Suppressor macrophage (primary cell): ENCODE measurements at regions not wholly inside any gene's neighbourhood (a gene's known extent, or its start where the extent isn't known, plus 50 kb on each side); places are given as distances from the start of the nearest gene placed in this dataset.
A peak's percentile ranks its signal among the peaks of the same experiment; 100 is the strongest.
"Not testable (repeated sequence)": the region's sequence is repeated elsewhere in the genome, so short reads cannot be mapped to it uniquely, and the experiment has no call there.

Experiments
- DNase-seq, 4 experiments: peaks; one replicate each; pipeline ENCODE4 v3.0.0-alpha.2; 2020 to 2022

DNA sequence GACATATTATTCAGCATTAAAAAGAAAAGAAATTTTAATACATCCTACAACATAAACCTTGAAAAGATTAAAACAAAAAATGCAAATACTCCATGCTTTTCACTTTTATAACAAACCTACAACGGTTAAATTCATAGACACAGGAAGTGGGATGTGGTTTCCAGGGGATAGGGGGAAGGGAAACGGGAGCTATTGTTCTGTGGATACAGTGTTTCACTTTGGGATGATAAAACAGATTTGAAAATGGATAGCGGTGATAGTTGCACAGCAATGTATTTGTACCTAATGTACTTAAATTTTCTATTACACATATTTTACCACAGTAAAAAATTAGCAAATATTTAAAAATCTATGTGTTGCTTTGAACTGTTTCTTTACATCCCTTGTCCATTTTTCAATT, 368.0 kb downstream of the CDY2B start:
- not testable (repeated sequence) for DNase-seq

DNA sequence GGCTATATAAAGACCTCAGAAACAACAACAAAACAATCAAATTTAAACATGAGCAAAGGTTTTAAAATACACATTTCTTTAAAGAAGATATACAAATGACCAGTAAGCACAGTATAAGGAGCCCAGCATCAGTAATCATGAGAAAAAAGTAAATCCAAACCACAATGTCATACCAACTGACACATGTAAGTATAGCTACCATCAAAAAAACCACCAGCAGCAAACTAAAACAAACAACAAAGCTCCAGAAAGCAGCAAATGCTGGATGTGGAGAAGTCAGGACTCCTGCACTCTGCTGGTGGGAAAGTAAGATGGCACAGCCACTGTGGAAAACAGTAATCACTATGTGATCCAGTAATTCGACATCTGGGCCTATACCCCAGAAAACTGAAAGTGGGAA, 368.5 kb downstream of the CDY2B start:
- not testable (repeated sequence) for DNase-seq

DNA sequence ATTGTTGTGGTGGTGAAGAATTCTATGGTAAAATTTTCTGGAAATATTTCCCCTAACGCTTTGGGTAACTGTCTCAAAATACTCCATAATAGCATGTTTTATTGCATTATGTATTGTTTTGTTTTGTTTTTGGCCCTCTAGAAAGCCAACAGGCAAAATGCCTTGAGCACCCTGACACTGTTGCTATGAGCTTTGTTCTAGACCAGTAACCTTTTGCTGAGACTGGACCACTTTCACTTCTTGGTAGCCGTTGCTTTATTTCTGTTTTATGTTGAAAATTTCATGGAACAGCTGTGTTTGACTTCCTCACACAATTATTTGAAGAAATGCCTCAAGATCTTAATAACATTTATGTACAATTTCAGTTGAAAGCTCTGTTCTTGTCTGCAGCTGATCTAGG, 374.2 kb downstream of the CDY2B start:
- not testable (repeated sequence) for DNase-seq

DNA sequence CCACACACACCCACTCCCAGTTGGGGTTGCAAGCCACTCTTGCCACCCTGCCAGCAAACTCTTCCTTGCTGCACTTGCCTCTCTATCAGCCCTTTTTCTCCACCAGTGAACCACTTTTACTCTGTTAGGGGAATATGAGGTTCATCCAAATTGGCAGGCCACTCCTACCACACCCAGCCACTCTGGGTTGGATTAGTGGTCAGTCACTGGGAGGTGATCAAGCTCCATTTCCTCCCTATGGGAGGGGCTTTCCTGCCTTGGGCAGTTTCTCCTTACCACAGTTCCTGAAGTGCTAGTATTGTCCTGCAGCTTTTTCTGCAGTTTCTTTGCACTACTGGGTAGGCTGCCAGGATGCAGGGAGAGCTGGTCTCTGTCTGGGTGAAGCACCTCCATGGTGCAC, 395.3 kb downstream of the CDY2B start:
- not testable (repeated sequence) for DNase-seq

DNA sequence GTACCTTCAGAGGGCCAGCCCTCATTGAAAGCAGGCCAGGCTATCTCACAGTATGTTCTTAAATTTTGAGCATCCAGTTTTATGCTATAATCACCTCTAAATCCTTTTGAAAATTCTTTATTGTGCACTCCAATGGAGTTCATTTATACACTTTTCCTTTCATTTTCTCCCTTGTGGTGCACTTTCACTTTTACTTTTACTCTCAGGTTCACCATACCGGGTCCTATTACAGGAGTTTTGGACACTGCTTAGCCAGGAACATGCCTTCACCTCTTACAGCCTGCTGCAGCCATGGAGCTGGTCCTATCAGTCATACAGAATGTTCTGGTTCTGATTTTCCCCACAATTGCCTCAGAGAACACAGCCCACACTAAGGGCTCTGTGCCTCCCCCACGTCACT, 395.9 kb downstream of the CDY2B start:
- not testable (repeated sequence) for DNase-seq

DNA sequence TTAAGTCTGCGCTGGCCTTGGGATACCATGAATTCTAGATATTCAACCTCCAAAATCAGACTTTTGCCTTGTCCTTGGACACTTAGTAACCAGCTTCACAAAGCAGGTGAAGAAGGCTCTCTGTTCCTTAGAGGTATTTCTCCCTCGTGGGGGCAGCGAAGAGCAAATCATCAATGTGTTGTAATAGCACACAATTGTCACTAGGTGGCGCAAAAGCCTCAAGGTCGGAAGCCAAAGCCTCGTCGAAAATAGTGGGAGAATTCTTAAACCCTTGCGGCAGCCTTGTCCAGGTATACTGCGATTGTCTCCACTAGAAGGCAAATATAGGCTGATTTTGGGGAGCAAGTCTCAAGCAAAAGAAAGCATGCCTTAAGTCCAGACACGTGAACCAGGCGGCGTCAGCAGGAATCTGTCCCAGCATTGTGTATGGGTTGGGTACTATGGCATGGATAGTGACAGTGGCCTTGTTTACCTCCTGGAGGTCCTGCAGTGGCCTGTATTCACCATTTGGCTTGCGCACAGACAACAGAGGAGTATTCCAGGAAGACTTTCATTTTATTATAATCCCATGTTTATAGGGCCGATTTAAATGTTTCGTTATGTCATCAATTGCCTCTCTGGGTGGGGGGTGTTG, 398.5 kb downstream of the CDY2B start:
- not testable (repeated sequence) for DNase-seq

DNA sequence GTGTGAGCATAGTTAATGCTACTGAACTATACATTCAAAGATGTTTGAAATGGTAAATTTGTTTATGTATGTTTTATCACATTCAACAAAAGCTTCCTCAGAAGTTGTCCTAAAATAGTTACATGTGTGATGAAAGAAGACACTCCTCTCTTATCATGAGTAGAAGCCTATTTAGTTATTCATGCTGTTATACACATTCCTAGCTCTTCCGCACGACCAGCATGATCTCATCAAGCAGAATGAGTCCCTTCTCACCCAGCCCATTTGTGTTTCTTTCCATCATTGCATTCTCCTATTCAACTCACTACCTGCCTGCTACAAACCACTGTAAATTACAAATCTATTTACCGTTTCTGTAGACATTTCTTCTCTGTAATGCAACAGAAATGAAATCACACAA, 408.0 kb downstream of the CDY2B start:
- DNase-seq: not testable (repeated sequence)

DNA sequence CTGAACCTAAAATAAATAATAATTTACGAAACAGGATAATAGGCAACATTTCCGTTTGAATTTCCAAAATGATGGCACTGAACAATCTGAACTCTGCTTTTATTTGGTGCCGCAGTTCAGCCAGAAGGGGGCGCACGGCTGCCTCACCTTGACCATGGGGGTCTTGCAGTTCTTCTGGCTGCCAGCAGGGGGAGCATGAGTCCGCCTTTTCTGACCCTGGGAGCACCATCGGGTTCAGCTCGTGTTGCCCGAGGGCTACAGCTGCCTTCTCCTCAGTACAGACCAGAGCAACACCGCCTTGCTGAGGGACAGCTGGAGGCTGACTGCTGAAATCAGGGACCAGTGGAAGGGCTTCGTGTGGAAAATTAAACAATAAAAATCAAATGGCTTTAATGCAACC, 420.3 kb downstream of the CDY2B start:
- DNase-seq: not testable (repeated sequence)

DNA sequence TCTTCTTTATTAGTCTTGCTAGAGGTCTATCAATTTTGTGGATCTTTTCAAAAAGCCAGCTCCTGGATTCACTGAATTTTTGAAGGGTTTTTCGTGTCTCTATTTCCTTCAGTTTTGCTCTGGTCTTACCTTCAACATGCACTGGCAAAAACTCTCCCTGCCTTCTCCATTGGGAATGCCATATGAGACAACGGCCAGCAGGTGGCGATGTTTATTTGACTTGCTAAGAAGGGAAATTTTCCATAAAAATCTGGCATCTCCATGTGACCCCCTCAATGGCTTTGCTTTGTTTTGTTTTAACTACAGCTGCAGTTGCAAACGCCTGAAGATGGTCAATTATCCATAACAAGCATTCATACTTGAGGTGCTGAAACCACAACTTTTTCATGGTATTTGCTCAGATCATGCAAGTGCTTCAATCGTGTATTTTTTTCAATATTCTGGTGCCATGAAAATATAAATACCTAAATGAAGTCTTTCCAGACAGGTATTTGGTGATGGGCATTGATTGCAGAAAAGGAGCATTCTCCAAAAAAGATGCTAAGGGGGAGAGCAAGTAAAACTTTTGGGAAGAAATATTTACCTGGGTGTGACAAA, 449.4 kb downstream of the CDY2B start:
- peak; percentile 16 to 48 (median 30) for DNase-seq

DNA sequence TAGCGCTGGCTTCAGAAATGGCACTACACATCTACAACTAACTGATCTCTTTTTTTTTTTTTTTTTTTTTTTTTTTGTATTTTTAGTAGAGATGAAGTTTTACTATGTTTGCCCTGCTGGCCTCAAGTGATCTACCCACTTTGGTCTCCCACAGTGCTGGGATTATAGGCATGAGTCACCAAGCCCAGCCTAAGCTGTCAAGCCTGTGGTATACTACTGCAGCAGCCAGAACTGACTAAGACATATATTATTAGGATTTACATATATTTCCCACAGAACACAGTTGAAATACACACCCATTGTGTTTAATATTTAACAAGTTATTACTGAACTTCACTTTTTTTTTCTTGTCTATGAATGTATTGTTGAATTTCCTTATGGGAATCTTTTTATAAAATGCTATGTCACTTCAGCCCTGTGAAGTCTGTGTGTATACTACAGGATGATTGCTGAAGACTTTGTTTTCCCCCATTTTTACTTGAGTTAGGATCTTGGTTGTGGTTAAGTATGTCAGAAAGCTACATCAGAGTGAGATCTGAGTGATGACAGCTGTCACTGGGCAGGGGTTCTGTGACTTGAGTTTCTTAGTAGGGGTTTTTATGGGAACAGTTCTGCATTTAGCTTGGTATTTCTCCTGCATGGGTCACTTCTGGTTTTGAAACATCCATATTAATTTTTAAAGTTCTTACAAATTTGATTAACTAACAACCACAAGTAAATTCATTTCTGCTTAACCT, 481.5 kb downstream of the CDY2B start:
- no peak for DNase-seq

DNA sequence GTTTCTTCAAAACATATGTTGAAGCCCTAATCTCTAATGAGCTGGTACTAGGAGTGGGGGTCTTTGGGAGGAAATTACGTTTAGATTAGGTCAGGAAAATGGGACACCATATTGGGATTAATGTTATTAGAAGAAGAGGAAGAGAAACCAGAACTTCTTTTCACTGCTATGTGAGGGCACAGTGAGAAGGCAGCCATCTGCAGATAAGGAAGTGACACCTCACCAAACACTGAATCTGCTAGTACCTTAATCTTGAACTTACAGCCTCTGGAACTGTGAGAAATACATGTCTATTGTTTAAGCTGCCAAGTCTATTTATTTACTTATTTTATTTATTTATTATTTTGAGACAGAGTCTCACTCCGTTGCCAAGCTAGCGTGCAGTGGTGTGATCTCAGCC, 482.4 kb downstream of the CDY2B start:
- DNase-seq: no peak

DNA sequence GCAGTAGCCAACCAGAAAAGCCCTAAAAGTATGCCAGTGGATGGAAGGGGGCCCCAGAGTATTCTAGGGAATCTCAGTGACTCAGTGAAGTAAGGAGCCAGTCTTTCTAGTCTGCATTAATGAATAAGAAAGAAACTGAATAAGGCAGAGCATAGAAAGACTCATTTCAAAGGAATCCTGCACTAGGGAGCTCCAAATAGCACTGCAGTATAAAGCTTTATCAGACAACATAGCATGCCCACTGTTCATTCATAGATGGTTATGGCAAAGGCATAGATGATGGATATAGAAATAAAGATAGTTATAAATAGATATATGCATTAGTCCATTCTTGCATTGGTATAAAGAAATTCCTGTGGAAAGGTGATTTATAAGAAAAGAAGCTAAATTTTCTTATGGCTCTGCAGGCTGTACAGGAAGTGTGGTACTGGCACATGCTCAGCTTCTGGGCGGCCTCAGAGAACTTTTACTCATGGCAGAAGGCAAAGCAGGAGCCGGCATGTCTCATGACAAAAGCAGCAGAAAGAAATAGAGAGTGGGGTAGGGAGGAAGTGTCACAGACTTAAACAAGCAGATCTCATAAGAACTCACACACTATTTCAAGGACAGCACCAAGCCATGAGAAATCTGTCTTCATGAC, 498.5 kb downstream of the CDY2B start:
- DNase-seq: no peak

DNA sequence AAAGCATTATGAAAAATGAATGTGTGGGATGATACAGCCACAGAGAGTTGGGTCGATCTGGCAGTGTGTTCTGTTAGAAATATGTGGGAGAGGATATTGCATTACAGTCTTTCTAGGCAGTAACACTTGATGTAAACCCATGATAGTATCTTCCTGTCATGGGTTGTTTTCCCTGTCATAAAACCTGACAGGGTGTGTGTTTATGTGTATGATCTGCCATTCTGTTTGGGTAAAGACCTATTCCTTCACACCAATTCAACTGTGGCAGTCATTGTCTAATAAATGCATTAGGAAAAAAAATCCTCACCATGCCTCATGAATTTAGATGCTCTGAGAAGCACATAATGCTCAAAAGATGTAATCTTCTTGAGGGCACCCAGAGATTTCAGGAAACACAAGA, 501.7 kb downstream of the CDY2B start:
- no peak for DNase-seq

DNA sequence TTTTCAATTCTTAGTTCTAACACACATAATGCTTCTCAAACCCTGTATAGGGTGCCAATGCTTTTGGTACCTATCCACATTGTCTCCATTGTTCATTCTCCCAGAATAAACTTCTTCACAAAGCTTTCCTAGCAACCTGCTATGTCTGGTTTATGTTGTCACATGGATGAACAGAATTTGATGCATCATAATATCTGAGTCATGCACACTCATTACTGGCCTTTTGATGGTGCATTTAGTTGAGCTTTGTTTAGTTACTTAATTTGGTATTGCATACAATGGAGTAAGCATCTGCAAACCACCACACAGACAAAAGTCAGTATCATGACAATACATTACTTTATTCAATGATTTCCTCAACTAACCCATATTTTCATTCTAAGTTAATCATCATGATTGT, 511.6 kb downstream of the CDY2B start:
- DNase-seq: no peak

DNA sequence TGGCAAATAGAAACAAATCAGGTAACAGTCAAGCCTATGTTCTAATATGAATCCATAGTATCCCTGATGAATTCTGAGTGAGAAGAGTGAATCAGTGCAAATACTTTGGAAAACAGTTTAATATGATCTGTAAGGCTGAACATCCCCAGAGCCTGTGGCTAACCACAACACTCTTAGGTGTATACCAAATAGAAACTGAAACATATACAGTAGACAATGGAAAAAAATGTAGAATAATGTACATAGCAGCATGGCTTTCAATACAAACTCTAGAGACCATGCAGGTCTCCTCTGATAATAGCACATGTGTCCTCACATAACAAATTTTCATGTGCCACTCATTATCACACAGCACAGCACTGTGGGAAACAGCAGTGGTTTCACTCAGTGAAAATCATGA, 513.6 kb downstream of the CDY2B start:
- DNase-seq: no peak

DNA sequence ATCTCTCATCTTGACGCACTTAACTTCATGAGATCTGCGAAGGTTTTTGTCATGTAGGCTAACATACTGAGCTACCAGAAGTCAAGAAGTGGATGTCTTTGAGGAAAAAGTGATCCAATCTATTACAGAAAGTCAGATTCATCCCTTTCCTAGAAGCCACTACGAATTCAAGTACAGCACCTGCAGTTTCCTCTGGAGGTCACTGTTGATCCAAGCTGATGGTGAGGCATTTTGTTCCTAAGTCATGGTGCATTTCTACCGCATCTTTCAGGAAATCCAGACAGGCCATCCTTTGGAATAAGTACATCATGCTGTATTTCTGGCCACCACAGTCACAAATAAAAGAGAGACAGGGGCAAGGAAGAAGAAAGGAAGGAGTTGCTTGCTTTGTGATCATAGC, 541.0 kb downstream of the CDY2B start:
- DNase-seq: no peak

DNA sequence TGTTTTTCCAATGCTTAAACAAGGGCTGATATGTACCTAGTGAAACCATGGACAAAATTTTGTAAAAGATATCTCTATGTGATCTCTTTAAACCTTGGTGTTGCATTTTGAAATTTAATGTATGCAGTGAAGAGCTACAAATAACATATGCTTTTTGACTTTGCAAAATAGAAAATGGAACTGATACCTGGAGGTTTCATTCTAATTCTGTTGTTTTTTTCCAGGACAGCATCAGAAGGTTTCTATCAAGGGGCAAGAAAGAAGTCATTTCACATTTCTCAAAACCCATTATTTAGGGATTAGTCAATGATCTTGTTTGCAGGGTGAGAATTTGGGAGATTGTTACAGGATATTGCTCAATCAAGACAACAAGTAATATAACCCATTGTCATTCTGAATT, 549.3 kb downstream of the CDY2B start:
- DNase-seq: no peak

DNA sequence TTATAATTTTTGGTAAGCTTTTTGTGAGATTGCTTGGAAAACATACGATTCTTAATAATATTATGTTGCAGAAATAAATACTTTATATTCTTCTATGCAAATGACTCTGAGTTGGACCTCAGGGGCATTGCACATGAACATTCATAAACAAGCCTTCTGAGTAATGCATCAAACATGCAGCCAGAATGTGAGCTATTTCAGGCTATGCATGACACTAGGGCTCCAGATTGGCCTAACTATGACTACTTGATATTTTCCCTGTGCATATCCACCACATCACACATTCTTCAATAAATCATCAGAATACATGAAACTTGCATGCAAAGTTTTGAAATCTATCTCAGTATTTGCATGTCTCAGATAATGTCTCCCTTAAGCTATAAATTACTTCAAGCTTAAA, 560.1 kb downstream of the CDY2B start:
- no peak for DNase-seq

DNA sequence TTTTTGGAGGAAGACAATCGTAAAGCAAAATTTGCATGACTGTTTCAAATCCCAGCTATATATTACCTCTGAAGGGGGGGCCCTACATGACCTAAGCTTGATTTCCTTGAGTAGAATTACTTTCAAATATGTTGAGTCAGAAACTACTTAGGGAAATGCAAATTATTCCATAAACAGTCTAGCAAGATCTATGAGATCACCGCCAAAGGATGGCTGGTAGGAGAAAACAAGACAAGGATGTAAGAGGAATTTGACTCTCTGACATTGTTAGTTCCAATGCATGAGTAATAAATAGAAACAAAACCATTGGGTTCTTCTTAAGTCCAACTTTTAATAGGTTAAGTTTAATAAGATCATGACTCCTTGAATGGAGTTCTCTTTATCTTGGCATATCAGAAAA, 561.4 kb downstream of the CDY2B start:
- DNase-seq: no peak

DNA sequence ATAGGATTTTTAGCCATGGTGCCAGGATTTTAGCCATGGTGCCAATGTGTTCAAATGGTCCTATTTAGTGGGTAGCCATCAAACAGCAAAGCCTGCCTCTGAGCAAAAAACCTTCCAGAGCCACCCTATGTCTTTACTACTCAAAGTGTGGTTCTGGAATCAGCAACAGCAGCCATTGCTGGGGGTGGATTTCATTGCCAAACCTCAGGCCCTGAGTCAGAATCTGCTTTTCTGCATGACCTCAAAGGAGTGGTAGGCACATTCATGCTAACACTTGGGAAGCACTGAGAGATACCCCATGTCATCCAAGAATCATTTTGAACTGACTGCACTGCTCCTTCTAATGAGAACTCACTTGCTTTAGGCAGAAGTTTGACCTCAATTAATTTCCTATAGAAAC, 603.0 kb downstream of the CDY2B start:
- DNase-seq: no peak

DNA sequence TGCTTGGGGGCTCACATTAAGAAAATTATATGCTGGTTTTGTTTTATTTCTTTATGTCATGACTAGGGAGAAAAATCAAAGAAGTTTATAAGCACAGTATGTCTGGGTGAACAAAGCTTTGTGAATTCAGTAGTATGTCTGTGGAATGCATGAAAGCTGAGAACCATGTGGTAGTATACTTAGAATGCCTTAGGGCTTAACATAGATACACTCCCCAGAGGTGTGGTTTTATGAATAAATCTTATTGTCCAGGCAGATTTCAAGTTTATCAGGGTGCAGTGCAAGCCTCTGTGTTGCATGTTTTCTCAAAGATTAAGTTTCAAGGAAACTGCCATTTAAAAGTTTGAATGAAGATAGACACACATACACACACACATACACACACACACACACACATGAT, 620.5 kb downstream of the CDY2B start:
- DNase-seq: no peak

DNA sequence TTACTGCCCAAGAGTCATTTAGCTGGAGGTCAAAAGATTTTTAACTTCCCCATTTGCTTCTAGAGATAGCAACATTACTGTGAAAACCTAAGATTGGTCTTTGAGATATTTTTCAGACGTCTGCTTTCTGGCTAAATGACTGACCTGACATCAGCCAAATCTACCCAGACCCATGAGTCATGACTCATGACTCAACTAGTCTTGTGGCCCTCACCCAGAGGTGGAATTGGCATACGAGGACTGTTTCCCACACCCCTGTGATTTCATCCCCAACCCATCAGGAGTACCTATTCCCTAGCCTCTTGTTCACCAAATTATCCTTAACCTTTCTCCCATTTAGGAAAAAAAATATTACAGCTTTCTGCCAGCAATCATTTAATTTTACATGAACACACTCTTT, 641.6 kb downstream of the CDY2B start:
- no peak for DNase-seq

DNA sequence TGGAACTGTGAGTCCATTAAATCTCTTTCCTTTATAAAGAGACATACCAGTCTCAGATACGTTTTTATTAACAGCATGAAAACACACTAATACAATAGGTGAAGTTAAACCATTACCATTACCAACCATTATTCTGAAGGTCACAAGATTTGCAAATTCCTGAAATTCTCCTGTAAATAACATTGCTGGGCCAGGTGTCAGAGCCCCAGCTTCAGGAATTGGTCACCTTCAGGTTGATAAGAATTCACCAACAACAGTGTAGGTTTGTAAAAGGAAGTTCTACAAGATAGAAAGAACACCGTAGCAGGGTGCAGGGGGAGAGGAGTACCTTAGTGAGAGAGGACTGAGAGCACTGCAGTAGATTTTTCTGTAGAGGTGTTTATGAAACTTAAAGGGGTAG, 644.3 kb downstream of the CDY2B start:
- no peak for DNase-seq
